Activated CD4-positive, alpha-beta T cell treated with anti-CD3 and anti-CD28 coated beads, Interleukin-2, amount 50 U/mL, for 4 hours (primary cell): ENCODE measurements at regions not wholly inside any gene's neighbourhood (a gene's known extent, or its start where the extent isn't known, plus 50 kb on each side); places are given as distances from the start of the nearest gene placed in this dataset.

Source experiments
- DNase-seq, 2 experiments: peaks; one replicate each; pipeline ENCODE4 v3.0.0-alpha.2; 2020

DNA sequence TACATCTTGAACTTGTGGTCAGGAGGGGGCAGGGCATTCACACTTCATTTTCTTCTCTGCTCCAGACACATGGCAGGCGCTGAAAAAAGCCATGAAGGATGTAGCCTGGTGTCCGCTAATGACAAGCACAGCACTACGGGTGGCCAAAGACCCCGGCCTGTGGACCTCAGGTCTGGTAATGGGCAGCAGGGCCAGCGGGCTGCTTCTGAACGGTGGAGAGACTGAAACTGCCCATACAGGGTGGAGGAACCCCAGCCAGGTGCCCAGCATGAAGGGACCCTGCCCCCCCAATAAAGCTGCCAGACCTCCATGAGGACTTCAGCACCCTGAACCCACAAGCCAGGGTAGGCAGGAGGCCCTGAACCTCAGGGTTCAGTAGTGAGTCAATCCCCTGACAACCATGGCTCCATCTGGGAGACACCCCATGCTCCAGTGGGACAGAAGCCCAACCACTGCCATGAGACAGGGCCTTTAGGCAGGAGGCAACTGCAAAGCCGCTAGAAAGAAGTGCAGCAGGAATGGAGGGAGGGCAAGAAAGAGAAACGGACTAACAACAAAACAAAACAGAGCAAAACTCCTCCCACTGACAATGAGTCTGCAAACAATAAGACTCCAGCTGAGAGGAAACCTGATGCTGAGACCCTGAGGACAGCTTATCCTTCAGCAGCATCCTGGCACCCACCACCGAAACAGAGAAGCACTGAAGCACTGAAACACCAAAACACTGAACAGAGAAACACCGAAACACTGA is 140.2 kb upstream of the PPP2R2D start:
- no peak for DNase-seq

DNA sequence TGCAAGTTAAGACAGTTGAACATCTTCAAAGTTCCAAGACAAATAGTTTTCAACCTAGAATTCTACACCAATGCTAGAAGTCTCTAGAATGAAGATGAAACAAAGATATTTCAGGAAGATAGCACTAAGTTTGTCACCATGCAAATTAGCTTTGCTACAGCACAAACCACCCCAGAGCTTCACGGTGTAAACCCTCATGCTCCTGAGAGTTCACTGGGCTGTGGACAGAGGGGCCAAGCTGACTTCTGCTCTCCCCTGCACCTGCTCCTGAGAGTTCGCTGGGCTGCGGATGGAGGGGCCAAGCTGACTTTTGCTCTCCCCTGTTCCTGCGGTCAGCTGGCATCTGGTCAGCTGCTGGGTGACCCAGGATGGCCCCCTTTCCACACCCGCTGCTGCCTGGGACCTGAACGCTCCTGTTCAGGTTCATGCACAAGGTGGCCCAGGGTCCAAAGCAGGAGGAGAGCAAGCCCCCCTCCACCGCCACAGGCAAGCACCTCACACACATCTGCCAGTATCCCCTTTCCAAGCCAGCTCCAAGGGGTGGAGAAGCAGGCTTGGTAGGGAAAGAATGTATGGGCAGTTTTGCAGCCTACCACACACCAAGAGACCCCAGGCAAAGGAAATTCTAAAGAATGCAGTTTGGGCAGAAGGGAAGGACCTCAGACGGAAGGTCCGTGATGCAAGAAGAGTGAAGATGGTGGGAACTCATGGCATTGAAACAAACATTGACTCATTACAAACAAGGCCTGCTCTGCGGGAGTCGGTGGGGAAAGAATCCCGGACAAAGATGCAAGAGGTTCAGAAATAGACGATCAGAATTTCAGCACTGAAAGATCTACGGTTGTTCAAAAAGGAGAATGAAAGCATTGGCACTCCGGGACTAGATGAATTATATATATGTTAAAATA is 137.8 kb upstream of the PPP2R2D start:
- no peak for DNase-seq

DNA sequence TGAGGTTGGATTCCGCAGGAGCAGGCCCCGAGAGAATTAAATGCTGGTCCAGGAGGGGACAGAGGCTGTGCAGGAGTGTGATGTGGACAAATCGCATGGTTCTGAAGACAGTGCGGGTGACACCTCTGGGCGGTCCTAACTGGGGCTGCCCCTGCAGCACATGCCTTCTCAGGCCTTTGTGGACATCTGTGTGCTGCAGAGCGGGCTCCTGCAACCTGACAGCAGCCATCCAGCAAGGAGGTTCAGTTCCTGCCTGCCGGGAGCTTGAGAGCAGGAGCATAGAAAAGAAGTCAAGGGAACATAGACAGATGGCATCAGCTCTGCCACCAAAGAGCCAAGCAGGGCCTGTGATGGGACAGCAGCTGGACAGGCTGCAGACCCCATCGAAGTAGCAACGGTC is 135.9 kb upstream of the PPP2R2D start:
- no peak for DNase-seq

DNA sequence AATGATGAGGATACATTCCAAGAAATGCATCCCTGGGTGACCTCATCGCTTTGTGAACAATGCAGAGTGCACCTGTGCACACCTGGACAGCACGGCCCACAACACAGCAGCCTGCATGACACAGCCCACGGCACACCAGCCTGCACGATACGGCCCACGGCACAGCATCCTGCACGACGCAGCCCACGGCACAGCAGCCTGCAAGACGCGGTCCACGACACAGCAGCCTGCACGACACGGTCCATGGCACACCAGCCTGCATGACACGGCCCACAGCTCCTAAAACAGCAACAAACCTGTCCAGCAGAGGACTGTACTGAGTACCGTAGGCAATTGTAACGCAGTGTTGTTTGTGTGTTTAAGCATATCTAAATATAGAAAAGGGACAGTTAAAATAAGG is 134.7 kb upstream of the PPP2R2D start:
- DNase-seq, result no peak

DNA sequence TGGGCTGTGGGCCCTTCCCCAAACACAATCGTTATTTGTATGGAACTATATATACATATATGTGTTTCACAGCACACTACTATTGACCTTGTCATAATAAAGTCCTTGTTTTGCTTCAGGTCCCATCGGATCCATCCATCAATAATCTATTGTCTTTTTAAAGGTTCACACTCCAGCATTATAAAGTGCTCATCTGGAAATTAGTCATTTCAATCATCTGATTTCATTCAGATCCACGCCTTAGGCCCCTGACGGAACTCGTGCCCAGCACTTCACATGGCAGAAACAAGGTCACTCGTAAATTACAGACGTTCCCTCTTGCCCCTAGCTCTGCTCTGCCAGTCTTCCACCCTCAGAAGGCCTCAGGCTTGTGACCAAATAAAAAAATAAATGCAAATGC is 133.1 kb upstream of the PPP2R2D start:
- no peak for DNase-seq

DNA sequence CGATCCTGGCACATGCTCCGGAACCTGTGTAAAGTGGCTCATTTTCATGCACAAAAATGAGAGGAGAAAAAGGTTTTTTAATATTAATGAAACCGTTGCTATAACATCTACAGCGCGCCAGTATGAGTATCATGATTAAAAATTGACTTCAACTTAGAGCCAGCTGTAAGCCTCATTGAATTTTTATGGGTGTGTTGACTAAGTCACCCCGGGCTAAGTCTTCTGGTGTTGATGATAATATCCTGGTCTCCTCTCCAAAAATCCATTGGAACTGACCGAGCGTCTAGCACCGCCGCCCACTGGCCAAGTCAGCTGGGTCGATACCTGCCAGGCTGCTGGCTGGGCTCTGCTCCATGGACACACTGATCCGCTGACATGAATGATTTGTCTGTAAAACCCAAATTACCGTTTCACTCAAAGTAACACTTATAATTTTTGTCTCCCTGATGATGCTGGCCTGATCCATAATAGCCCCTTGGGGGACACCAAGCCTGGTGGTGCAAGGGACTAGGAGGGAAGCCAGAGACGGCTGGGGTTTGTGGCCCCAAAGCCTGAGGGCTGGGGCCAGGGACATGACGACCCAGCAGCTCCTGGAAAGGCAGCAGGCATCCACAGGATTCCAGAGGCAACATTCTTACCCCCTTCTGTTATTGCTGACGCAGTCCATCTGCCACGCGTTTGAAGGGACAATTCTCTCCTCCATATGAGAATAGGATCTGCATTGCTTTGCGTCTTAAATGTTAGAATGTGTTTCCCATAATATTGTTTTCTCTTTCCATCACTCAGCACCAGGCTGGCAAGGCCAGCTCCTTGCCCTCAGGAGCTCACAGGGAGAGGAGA is 131.0 kb upstream of the PPP2R2D start:
- DNase-seq, result no peak

DNA sequence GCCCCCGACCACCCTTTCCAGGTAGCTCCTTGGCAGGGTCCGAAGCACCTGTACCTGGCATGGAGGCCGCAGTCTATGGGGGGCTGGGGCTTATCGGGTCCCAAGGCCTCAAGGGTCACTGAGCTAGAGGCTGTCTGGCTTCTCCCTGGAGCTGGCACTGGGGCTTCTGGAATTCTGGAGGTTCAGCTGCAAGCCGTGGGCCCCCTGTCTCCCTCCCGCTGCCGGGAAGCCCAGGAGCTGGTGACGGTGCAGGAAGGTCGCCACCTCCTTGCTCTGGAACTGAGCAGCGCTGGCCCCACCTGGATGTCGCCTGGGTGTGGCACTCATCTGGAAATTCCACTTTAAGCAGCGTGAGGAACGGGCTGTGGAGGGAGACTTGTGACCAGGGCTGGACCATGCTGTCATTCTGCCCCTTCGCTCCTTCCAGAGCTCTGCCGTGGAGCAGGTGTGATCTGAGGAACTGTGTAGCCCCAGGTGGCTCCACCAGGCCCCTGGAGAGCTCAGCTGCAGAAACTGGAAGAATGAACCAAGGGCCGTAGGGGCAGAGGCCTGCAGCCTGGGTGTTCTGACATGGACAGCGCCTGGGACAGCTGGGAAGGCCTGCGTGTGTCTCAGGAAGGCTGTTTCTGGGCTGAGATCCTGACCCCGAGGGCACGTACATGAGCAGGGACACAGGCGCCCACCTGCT is 129.7 kb upstream of the PPP2R2D start:
- DNase-seq, result no peak

DNA sequence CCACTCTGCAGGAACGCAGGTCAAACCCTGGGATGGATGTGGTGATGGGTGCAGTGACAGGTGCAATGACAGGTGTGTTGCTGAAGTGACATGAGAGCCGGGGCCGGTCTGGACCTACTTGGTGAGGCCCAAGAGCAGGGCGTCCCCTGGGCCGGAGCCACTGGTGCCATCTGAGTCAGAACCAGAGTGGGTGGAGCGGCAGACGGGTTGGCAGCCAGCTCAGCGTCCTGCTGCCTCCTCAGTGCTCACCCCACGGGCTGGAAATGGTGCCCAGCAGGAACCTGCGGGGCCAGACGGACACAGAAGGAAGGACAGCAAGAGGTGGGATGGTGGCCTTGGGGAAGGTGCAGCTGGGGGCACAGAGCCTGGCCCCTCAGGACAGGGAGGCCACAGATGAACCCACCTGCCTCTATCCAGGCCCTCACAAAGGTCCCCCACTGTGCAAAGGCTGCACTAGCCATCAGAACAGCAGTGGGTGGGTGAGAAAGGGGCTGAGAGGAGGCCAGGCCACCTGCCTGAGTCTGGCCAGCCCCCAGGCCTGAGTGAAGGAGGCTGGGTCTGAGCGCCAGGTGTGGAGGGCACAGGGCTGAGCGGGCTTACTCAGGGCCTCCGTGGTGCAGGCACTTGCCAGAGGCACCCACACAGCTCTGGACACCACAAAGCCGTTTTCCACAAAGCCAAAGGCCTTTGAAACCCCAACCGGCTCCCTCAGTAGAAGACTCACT is 129.0 kb upstream of the PPP2R2D start:
- no peak for DNase-seq

DNA sequence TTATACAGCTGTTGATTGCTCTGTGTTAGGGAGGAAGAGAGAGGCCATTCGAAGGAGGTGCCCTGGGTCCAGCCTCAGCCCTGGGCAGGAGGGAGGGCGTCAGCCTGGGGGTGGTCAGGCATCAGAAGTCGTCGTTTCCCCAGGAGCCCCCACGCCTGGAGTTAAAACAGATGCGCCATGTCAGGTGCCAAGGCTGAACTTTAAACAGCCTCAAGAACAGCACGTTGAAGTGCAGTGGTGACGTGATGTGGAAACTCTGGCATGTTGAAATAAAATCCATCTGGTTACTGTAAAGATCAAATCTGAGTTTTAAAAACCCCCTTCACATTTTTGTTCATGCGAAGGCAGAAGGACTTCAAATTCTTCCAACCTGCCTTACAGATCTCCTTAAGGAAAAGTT is 128.4 kb upstream of the PPP2R2D start:
- no peak for DNase-seq

DNA sequence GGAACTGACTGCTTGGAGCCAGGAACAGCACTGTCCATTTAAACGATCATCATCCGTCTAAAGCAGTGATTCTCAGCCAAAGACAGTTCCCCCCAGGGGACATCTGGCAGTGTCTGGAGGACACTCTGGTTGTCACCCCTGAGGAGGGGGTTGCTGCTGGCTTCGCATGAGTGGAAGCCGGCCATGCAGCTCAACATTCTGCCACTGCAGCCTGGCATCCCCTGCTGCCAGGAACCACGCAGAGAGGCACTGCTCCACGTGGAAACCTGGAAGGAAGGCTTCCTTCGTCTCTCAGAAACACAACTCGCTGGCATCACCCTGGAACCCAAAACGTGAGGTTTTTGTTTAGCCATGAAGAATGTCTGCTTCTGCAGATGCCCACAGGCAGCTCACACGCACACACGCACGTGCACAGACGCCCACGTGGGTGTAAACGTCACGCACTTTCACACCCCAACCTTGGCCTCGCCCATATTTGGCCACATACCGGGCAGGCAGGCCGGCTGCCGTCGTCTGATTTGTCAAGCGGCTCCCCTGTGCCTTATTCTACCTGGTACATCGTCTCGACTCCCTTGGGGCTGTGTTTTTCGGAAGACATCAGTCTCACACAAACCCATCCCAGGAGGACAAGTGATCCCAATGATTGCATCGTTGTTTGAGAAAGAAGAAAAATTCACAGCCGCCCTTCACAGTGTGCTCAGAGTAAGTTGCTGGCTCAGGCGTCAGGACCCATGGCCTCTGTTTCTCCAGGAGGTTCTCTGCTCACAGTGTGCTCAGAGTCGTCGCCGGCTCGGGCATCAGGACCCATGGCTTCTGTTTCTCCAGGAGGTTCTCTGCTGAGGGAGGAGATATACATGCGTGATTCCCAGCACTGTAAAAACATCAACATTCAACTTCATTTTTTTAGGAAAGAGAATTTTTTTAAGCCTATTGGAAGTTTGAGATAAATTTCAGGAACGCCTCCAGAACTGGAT is 127.2 kb upstream of the PPP2R2D start:
- no peak for DNase-seq

DNA sequence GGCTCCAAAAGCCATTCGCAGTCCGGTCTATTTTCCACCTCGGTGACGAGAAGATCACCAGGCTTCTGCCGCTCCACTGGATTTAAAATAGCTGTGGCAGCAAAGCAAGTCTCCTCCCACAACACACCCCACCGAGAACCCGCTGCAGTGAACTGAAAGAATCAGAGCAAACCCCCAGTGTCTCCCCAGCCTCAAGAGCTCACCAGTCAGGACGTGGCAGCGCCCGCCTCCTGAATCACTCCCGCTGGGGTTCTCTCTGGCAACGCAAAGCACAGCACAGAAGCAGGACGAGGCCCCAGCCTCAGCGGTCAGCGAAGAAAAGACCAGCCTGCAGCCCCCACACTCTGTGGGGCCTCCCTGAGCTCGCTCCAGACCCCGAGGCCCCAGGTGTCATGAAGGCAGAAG is 126.1 kb upstream of the PPP2R2D start:
- no peak for DNase-seq

DNA sequence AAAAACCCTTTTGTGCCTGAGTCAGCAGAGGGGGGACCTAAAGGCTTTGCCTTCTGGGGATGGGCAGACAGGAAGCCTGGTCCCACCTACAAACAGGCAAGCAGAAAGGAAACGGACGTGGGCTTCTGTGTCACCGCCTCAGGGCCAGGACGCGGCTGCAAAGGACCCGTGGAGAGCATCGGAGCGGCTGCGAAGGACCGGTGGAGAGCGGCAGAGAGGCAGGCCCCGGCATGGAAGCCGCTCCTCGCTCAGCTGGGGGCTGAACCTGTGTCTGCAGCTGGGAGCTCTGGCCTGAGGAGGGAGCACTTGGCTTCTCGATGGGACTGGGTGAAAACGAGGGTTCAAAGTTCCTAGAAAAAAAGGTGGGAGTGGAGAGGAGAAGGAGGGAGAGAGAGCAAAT is 125.4 kb upstream of the PPP2R2D start:
- no peak for DNase-seq

DNA sequence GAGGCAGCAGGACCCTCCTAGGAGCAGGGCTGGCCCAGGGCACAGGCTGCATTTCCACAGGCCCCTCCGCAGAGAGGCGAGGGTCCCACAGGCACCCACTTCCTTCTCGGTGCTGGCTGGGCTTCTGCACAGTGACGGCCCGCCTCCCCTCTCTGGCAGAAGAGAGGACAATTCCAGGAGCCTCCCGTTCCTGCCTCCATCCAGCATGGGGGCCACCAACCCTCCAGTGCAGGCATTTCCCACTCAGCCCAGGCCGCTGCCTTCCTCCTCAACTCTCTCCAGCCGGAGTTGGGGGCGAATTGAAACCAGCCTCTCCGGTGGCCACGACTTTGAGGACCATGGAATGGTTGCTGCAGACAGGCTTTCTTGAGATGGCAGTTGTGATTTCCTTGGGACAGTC is 125.0 kb upstream of the PPP2R2D start:
- no peak for DNase-seq

DNA sequence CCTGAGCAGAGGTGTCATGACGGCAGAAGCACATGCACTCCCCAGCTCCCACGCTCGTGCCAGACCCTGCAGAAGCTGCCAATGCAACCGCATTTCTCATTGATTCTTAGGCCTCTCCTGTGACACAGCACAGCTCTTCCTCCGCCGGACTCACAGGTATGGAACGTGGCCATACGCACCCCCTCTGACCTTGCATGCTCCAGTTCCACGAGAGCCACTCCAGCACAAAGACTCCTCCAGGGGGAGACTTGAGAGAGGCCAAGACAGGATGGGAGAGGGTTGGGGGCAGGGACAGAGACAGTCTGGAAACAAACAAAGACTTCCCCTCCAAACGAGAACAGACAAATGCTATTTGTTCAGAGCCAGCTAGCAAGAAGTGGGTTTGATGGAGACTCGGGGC is 124.3 kb upstream of the PPP2R2D start:
- no peak for DNase-seq

DNA sequence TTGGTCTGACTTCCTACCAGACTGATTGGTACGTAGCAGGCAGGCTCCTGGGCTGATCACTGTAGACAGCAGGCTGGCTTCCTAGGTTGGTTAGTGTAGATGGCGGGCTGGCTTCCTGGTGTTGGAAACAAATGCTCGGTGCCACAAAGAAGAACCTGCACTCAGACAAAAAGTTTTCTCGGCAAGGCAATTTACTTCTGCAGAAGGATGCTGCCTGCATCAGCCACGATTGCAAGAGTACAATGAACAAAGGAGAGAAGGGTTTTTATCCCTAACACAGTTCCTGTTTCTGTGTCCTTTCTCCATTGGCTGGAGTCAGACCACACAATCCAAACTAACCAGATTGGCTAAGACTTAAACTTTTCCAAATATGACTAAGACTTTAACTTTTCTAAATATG is 123.6 kb upstream of the PPP2R2D start:
- no peak for DNase-seq

DNA sequence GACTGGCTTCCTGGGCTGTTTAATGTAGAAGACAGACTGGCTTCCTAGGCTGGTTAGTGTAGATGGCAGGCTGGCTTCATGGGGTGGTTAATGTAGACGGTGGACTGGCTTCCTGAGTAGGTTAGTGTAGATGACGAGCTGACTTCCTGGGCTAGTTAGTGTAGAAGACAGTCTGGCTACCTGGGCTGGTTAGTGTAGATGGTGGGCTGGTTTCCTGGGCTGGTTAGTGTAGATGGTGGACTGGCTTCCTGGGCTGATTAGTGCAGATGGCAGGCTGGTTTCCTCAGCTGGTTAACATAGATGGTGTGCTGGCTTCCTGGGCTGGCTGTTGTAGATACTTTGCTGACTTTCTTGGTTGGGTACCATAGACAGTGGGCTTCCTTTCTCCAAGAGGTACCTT is 122.9 kb upstream of the PPP2R2D start:
- DNase-seq, result no peak

DNA sequence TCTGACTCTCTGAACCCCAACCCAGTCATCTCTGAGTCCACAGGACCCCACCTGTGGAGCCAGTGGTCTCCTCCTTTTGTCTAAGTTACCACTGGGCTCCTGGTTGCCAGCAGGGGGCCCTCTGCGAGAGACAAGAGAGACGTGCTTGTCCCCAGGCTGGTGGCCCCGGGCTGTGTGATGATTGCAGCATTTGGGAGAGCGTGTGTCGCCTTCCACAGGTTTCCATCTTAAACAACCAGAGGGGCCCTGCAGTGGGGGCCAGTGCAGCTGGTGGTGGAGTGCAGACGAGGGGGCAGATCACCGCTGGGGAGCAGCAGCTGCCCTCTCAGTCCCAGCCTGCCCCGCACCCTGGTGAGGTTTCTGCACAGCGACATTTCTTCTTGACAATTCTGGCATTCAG is 122.4 kb upstream of the PPP2R2D start:
- DNase-seq, result no peak

DNA sequence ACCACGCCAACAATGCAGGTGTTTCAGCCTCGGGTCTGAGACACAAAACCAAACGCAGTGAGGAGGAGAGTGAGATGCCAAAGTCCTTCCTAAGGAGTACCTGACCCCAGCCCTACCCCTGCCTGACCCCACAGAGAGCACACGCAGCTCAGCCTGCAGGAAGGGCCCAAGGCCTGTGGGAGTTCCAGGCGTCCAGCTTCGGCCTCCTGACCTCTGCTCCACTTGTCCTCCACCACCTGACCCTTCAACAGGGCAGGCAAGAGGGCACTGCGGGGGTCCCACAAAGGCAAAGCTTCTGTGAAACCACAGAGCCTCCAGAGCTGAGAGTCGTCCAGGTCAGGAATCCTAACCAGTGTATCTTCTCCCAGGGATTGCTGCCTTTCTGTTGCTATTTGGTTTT is 122.0 kb upstream of the PPP2R2D start:
- no peak for DNase-seq

DNA sequence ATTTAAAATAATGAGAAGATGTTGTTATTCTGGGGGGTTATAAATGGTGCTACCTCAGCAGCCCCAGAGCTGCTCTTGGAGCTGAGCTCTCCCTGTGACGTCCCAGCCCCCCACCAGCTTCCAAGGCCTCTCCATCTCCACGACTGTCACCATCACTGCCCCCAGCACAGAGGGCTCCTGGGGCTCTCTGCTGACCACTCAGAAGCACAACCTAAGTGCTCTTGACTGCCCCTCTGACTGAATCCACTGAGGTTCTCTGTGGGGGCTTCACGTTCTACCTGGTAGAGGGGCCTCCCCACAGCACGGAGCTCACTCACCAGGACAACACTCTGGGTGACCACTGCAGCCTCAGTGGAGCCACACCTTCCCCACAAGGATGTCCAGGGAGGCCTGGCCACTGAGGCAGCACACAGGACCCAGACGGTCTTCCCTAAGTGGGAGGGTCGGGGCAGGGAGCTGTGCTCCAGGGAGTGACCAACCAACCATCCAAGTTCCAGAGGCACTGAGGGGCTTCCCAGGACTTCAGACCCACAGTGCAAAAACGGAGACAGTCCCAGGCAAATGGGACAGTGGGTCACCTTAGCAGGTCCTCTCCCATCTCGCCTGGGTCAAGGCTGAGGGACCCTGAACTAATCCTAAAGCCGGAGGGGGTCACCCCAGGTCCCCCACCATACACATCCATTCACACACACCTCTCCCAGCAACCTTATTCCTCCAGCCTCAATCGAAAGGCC is 121.0 kb upstream of the PPP2R2D start:
- DNase-seq, result no peak

DNA sequence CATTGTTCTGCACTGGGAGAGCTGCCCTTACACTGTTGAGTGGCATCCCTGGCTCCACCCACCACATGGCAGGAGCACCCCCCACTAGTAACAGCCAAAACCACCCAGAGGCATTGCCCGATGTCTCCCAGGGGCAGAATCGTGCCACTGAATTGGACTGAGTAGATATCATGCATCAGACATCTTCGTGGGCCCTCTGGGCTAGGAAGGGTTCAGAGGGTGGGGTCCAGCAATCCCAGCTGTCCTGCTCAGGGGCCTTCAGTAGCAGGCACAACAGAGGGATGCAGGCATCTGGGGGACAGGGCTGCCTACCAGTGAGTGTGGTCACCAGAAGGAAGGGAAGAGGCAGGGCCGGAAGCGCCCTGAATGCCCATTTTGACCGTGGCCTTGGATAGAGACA is 119.7 kb upstream of the PPP2R2D start:
- no peak for DNase-seq
